ENCODE measurements at regions not wholly inside any gene's neighbourhood (a gene's known extent, or its start where the extent isn't known, plus 50 kb on each side); places are given as distances from the start of the nearest gene placed in this dataset.

DNA sequence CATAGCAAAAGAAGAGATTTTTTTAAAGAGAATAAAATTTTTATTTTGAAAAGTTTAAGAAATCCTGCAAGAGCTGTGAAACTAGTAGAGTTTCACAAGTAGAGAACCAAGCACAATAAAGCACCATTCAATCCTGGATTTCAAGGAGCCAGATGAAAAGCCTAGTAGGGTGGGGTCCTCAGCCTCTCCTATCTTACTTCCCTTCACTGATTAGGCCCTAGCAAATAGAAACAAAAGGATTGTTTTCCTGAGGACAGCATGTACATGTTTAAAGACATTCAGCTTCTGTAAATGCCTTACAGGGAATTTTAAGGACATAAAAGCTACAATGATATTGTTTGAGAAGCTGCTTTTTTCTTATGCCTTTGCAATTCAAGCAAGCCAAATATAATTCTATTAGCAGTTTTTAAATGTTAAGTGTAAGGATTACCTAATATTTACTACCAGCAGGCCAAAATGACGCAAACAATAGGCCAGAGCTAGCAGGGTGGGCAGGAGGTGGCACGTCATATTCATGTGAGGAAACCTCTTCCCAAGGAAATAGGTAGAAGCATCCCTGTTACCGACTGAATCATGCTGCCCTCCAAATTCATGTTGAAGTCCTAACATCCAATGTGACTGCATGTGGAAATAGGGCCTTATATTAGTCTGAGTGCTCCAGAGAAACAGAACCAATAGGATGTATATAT, 337.6 kb downstream of the MLLT3 start:
- TF ChIP-seq GFI1B (tag by site-specific recombination; IDR thresholded peaks at IDR 0.05), result no peak
- TF ChIP-seq CTCF (tag by site-specific recombination; IDR thresholded peaks at IDR 0.05), result no peak
- no peak for TF ChIP-seq MYNN (tag by site-specific recombination; IDR thresholded peaks at IDR 0.05; ENCODE audit: borderline replicate concordance)
- TF ChIP-seq PATZ1 (tag by site-specific recombination; IDR thresholded peaks at IDR 0.05), result no peak
- TF ChIP-seq KLF16 (tag by site-specific recombination; IDR thresholded peaks at IDR 0.05), result no peak
- TF ChIP-seq ZNF514 (tag by site-specific recombination; IDR thresholded peaks at IDR 0.05), result no peak
- TF ChIP-seq KLF7 (tag by site-specific recombination; IDR thresholded peaks at IDR 0.05; ENCODE audit: borderline replicate concordance), result no peak
- TF ChIP-seq ZNF645 (tag by site-specific recombination; IDR thresholded peaks at IDR 0.05), result no peak
- TF ChIP-seq YY1 (tag by site-specific recombination; IDR thresholded peaks at IDR 0.05), result no peak

Data from HEK293 (cell line).